PC-9 (cell line): ENCODE measurements at regions not wholly inside any gene's neighbourhood (a gene's known extent, or its start where the extent isn't known, plus 50 kb on each side); places are given as distances from the start of the nearest gene placed in this dataset.

Source experiments
- CTCF ChIP-seq: fragments of 200-600 bp; sonication (generic); conservative IDR thresholded peaks from 2 replicates; pipeline ENCODE4 v1.6.1; 2017; ENCODE audit warnings: mixed run types, antibody characterized with exemption, mild to moderate bottlenecking, moderate library complexity
- EZH2 ChIP-seq: fragments of 200-600 bp; sonication (generic); IDR thresholded peaks from 2 replicates; pipeline ENCODE4 v1.8.0; 2017; ENCODE audit warnings: antibody characterized with exemption, low read depth

- TF ChIP-seq CTCF = no peak
- no peak for TF ChIP-seq EZH2
Measured at GRCh38 chr2:7962161-7962560, 719.7 kb upstream of the ID2 start.
